ENCODE measurements at regions not wholly inside any gene's neighbourhood (a gene's known extent, or its start where the extent isn't known, plus 50 kb on each side); places are given as distances from the start of the nearest gene placed in this dataset.

- Histone ChIP-seq H3K79me1 (ENCODE audit: insufficient read depth, low read depth, low read length, poor library complexity, severe bottlenecking) (no peaks in the 10 kb centered on the region), H2BK12ac (ENCODE audit: insufficient read length, low read depth, low read length) (no peak overlapping the region), H4K20me1 (ENCODE audit: control insufficient read depth, insufficient read depth, insufficient read length) (no peaks in the 10 kb centered on the region), H3K9ac (ENCODE audit: extremely low read depth, insufficient read length, low read length) (no peak overlapping the region), H3K4me1 (ENCODE audit: insufficient read depth, low read length) (no peaks in the 10 kb centered on the region), H3K79me2 (ENCODE audit: insufficient read depth, low read length) (no peaks in the 10 kb centered on the region), H3K18ac (ENCODE audit: insufficient read length, low read depth, low read length) (no peak overlapping the region), H3K27ac (ENCODE audit: insufficient read length, low read depth, low read length) (no peak overlapping the region), H3K14ac (ENCODE audit: insufficient read depth, low read length) (no peak overlapping the region), H3K4me2 (ENCODE audit: insufficient read depth, insufficient read length, low read length) (no peak overlapping the region), H3T11ph (ENCODE audit: low read length) (no peak overlapping the region), H3K27me3 (ENCODE audit: insufficient read depth, low read length) (no peaks in the 10 kb centered on the region), H2AFZ (ENCODE audit: low read length) (peak overlapping the region; percentile 3), H2BK15ac (ENCODE audit: low read depth, low read length) (no peak overlapping the region), H4K8ac (replicated peaks; ENCODE audit: insufficient read length, low read depth, low read length) (no peak overlapping the region), H2BK20ac (ENCODE audit: low read depth, low read length, poor library complexity, severe bottlenecking) (no peak overlapping the region), H3K23me2 (ENCODE audit: insufficient read length, low read depth, low read length, poor library complexity, severe bottlenecking) (no peaks in the 10 kb centered on the region), H3K56ac (ENCODE audit: insufficient read length, low read depth, low read length) (no peak overlapping the region), H3K23ac (ENCODE audit: insufficient read length, low read depth, low read length) (no peak overlapping the region), H2BK5ac (ENCODE audit: insufficient read length, low read length) (no peak overlapping the region), H3K4ac (ENCODE audit: low read depth, low read length) (no peak overlapping the region), H3K9me3 (ENCODE audit: control insufficient read depth, low read depth, low read length) (no peaks in the 10 kb centered on the region), H2AK5ac (ENCODE audit: insufficient read length, low read length) (no peak overlapping the region), H4K91ac (ENCODE audit: insufficient read length, low read depth, low read length) (no peak overlapping the region), H2BK120ac (ENCODE audit: low read depth, low read length, poor library complexity, severe bottlenecking) (no peak overlapping the region), H4K5ac (ENCODE audit: insufficient read length, low read depth, low read length) (no peak overlapping the region)
- Mint-ChIP-seq H3K4me1 (peaks cover 4 to 6% of the 10 kb centered on the region in 2 experiments; a peak in 3 of 4 replicates), H3K27me3 (ENCODE audit: low read depth) (no peaks in the 10 kb centered on the region; the same call in 1 of the 2 replicates), H3K27ac (no peak overlapping the region), H3K4me3 (no peak overlapping the region), H3K9me3 (no peaks in the 10 kb centered on the region), H3K36me3 (ENCODE audit: insufficient read depth in 1 of 3, low read depth in 3 of 3) (no peaks in the 10 kb centered on the region)
- no CpG with 5 or more reads among the region's 2 CpGs for WGBS (ENCODE audit: extremely low coverage, insufficient read length, low lambda C conversion rate)
- DNase-seq: no peak
- no peak for TF ChIP-seq CTCF (conservative IDR thresholded peaks at IDR 0.05)
Observed at GRCh38 chr6:91476000-91476399, 889.1 kb upstream of the MAP3K7 start.

Data from H9 (cell line).